ENCODE measurements at regions not wholly inside any gene's neighbourhood (a gene's known extent, or its start where the extent isn't known, plus 50 kb on each side); places are given as distances from the start of the nearest gene placed in this dataset.

DNA sequence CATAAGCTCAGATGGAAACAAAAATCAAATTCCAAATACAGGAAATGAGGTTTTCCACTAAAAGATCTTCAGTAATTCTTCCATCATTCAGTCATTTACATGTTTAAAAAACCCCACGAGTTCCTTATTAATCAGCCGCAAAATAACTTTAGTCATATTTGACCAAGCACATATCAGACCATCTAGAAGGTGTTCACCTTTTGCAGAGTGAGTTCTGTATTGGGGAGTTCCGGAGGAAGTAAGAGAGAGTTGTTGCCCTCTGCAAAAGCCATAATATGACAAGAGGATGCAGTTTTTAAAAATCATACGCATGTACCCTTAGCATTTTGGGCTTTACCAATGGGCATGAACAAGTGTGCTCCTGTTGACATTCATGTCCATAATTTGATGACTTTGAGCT, 61.6 kb downstream of the CCR1 start:
- no peak for DNase-seq (ENCODE audit: low spot score)

DNA sequence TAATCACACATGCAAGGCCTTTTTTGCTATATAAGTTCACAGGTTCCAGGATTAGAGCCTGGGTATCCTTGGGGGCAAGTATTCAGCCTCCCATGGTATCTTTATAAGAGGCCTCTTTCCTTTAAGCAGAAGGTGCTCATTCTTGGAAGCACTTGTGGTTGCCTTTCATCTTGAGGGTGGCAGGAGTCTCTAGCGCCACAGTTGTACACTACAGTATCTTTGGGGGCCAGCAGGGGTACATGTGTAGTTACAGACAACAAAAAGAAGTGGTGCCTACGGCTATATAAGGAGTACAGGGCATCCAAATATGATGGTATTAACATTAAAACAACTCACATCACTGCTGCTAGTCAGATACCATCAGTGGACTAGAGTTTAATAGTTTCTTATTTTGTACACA, 62.1 kb downstream of the CCR1 start:
- no peak for DNase-seq (ENCODE audit: low spot score)

DNA sequence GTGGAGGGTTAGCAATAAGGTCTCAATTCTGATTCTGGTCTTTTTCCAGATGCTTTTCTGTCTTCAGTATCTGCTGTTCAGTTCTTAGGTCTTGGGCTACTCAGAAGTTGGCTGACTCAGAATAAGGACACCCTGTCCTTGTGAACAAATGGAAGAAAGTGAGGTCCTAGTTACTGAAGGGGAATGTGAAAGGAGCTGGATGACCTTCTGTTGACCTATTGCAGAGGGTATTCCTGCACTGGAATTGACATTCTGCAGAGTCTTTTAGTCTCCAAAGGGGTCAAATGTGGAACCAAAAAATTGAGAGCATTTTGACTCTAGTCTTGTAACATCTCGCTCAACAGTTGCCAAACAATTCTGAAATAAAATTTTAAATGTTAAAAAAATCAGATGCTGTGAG, 63.0 kb downstream of the CCR1 start:
- no peak for DNase-seq (ENCODE audit: low spot score)

DNA sequence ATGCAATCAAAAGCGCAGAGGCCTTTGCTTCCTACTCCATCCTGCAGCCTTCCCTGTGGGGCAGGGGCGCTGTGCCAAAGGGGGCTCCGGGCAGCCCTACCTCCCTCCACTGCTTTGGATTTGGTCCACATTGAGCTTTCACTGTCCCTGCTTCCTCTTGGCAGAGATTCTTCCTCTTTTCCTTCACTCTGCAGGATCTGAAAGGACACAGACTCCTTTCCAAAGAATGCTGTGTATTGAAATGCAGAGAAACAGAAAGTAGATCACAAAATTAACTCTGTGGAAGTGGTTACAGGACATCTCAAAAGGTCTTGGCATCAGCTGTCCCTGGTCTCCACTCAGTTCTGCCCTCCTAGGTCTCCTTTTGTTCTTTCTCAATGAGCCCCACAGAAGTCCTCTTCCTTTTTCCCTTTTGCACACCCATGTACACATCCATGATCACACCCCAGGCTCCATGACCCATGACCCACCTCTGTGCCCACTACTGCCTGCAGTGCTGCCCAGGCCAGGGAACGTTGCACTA, 64.1 kb downstream of the CCR1 start:
- no peak for DNase-seq (ENCODE audit: low spot score)

DNA sequence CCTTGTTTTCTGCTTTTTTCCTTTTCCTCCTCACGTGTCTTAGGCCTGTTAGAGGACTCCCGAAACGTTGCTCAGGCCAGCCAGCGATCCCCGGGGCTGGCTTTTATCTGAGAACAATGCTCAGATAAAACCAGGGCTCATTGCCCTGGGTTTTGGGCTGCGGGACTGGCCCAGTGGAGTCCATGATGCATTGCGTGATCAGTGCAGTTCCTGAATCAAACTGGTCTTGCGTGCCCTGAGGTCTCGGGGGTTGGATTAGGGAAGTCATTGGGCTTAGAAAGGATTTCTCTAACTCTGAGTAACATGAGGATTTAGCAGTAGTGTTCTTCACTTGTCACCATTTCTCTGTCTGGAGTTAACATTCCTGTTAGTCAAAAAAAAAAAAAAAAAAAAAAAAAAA, 66.3 kb downstream of the CCR1 start:
- no peak for DNase-seq (ENCODE audit: low spot score)

DNA sequence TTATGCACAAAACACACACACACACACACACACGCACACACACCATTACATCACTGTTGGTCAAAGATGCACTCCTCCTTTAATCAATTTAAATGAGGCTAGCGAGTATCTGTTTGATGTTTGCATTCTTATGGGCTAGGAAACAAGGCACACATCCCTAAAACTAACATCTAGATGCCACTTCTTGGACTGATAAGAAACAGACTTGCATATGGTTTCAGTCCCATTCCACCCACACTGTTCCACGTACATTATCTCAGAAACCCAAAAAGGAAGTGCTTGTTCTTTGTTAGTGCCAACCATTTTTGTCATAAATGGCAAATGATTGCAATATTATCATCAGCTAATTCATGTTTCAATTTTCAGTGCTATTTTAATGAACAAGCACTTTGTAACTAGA, 69.5 kb downstream of the CCR1 start:
- no peak for DNase-seq (ENCODE audit: low spot score)

DNA sequence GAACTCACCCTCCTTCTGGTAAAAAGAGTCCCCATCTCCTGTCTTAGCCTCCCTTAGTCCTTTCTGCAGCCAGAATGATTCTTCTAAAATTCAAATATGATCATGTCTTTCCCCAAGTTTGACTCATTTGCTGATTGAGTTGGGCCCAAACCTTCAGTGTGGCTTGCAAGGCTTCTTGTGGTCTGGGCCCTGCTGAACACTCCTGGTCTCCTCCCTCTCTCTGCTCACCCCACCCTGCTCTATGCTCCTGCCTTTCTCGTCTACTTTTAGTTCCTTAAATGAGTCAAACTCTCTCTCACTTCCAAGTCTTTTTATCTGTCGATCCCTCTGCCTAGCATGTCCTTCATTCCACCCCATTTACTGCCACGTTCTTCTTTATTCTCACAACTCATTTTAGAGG, 72.6 kb downstream of the CCR1 start:
- DNase-seq (ENCODE audit: low spot score): no peak

DNA sequence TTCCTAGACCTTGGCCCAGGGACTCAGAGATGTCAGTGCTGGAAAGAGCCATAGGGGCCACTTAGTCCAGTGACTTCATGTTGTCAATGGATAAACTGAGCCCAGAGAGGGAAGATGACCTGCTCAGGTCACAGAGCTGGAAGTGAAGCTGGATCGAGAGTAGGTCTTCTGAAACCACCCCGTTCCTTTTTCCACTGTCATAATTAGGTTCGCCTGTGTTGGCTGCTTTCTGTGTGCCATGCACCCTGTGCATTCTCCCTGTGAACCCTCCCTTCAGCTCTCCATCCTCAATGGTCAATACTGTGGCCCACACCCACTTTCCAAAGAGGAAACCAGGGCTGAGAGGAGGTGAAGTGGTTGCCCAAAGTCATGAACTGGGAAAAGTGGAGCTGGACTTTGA, 74.8 kb downstream of the CCR1 start:
- no peak for DNase-seq (ENCODE audit: low spot score)

DNA sequence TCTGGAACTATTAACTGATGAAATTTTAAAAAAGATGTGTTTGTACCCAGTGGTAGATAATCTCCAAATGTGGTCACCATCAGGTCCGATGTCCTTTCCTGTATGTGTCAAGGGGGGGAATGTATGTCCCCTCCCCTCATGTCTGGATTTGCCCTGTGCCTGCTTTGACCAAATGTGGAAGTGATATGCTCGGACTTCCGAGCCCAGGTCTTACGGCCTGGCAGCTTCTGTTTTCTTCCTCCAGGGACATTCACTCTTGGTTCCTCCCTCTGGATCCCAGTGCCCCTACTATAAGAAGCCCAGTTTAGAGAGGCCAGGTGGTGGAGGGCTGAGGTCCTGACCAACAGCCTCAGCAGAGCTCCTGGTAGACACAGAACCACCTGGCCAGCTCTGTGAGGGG, 75.5 kb downstream of the CCR1 start:
- DNase-seq (ENCODE audit: low spot score): no peak

DNA sequence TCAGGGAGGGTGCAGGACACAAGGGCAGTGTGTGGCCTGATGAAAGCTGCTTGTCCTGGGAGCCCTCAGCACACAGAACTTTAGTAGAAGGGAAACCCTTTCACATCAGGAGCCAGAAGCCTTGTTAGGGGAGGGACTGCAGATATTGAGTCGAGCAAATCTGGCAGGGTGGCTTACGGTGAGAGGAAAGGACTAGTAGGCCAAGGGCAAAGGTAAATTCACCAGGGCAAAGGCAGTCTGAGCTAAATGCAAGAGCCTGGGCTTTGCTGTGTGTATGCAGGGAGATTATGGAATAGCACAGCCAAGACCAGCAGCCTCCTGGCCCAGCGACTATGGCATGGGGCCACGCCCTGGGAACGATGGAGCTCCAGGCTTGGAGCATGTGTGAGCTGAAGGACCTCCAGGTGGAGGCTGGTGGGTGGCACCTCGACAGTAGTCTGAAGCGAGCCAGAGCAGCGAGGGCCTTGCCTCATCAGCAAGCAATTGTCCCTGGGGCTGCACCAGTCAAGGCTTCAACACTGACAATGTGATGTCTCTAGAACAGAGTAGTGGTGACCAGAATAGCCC, 76.1 kb downstream of the CCR1 start:
- DNase-seq (ENCODE audit: low spot score): no peak

DNA sequence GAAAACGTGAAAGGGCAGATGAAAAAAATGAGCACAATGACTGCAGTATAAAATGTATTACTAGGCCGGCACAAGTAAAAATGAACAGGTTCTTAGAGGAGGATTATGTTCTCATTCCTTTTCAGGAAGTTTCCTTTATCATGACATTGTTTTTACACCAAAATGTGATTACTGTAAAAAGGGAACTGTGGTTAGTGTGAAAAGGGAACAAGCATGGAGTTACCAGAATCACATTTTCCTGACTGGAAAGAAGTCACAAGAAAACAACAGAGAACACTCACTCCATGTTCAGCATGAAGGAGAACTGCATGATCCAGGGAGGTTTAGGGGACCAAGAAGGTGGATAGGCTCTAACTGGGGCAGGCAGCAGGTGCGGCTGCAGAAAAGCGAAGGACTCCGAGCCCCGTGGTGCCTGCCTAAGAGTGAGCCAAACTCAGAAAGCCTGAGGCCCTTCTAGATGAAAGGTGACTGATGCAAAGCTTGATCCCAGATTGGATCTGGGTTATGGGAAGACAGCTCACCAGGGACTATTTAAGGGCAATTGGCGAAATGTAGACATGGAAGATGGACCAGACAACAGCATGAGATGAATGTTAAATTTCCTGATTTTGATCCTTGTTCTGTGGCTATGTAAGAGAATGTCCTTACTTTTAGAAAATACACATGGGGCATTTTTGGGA, 77.3 kb downstream of the CCR1 start:
- no peak for DNase-seq (ENCODE audit: low spot score)

DNA sequence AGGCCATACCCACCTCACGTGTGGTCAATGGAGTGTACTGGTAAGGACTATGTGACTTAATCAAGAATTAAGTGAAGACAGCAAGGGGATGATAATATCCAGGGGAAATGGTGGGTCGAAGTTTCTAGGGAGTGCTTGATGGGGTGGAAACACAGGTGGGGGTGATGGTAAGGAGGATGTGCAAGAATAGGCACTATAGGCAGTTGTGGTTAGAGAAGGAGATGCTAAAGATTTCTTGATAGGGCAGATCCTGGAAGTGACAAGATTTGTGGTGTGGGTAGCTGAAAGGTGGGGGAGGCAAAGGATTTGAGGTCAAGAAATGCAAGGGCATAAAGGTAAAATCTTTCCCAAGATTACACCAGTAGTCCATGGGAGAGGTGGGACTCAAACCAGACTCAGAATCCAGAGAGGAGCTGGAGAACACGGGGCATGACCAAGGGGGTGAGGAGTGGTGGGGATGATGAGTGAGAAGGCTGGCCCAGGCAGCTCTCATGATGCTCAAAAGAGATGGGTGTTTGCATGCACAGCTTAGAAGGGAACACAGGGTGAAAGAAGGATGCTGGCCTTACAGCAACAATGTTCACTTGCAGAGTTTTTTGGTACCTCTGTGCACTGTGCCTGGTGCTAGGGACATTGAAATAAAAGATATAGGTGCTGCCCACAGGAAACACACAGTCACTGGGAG, 78.4 kb downstream of the CCR1 start:
- DNase-seq (ENCODE audit: low spot score): no peak

DNA sequence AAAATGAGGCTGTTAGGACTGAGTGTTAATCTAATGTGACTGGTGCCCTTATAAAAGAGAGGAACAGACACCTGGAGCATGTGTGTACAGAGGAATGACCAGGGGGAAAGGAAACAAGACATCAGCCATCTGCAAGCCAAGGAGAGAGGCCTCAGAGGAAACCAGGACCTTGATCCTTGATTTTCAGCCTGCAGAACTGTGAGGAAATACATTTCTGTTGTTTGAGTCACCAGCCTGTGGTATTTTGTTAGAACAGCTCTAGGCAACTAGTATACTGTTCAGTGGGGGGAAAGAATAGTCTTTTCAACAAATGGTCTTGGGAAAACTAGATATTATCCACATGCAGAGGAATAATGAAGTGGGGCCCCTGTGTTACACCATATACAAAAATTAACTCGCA, 80.6 kb downstream of the CCR1 start:
- DNase-seq (ENCODE audit: low spot score): peak; percentile 79

DNA sequence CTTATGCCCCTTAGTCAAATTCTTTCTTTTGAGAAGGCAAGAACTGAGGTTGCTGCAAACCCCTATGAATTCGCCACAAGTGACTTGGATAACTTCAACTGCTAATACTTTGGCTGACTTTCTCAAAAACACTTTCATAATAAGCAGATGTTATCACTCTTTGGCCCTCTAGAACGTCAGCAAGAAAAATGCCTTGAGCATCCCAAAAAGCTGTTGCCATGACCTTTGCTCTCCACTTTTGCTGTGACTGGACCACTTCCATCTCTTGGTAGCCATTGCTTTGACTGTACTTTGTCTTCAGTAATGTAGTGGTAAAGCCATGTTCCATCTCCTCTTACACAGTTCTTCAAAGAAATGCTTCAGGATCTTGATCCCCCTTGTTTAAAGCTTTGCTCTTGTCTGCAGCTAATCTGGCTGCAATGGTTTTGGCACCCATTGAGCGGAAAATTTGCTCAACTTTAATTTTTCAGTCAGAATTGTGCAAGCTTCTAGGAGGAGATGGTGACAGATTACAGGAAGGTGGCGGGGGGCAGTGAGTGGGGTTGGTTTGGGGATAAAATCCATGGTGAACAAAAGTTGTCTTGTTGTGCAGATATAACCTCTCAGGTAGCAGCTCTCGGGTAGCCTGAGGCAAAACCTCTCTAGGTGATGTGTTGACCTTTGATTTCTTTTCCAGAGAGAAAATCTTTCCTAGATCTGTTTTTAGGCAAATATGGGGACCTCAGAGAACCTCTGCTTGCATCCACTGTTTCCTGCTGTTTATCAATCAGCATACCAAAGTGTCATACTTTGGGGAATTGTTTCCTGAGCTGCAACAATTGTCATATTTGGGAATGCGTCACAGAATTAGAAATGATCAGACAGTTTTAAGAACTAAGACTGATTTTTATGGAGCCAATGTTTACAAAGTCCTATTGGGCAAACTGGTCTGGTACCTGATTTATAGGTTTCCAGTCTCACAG, 83.6 kb downstream of the CCR1 start:
- no peak for DNase-seq (ENCODE audit: low spot score)

DNA sequence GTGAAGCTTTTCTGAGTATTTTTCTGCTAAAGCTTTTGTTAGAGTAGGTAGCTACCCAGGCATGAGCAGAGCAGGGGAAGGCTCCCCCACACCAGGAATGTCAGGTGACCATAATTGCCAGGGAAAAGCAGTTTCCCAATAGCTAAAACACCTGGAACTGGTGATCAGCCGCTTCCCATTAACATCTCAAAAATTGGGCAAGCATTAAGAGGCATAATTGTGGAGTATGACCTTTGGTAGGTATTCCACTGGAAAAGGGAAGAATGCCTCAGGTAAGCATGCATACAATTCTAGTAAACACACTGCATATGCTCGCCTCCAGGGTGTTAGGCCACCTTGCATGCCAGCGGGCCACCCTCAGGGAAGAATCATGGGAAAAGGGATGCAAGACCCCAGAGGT, 84.5 kb downstream of the CCR1 start:
- no peak for DNase-seq (ENCODE audit: low spot score)

DNA sequence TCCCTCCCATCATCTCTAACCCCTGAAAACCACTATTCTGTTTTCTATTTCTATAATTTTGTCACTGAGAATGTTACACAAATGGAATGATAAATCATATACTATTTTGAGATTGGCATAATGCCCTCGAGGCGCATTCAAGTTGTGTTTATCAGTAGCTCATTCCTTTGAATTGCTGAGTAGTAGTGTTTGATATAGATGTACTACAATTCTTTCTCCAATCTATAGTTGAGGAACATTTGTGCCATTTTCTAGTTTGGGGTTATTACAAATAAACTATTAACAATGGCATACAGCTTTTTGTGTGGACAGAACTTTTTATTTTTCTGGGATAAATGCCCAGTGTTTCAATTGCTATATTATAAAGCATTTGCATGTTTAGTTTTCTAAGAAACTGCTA, 86.0 kb downstream of the CCR1 start:
- DNase-seq (ENCODE audit: low spot score): no peak

DNA sequence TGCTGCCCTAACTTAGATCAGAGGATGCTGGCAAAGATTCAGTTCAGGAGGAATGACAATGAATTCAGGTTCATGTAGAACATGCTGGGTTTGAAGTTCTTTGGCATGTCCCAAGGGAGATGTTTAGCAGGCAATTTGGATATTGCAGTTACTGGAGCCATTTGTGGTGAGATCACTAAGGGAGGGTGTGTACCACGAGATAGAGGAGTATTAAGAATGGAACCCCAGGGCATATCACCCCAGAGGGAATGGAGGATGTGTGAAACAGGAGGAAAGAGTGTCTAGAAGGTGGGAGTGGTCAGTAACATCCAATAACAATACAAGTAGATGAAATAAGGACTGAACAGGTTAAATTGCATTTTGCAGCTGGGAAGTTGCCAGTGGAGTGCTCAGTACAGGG, 87.1 kb downstream of the CCR1 start:
- no peak for DNase-seq (ENCODE audit: low spot score)

DNA sequence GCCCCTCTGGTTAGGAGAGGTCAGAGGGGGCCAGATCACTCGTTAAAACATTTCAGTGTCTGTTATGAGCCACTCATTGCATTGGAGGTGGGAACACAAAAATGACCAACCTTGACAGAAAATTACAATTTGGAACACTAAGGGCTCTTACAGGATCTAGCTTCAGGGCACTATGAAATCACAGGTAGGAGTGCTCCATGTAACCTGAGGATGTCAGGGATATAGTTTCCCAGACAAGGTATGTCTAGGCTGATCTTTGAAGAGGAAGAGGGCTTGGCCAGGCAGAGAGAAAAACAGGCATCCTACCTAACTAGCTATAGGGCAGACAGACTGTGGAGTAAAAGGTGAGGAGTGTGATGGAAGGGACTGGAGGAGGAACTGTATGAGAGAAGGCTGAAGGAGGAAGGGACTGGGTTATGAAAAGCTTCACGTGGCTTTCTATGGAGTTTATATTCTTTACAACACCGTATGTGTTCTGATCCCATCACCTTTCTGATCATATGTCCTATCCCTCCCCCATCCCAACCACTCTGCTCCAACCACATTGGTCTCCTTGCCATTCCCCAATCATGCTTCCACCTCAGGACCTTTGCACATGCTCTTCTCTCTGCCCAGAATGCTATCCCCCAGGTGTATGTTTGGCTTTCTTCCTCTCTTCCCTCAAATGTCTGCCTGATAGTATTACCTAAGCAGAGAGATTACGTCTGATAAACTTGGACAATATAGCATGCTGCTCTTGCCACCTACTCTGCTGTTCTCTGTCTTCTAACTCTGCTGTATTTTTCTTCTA, 88.2 kb downstream of the CCR1 start:
- DNase-seq (ENCODE audit: low spot score): no peak

DNA sequence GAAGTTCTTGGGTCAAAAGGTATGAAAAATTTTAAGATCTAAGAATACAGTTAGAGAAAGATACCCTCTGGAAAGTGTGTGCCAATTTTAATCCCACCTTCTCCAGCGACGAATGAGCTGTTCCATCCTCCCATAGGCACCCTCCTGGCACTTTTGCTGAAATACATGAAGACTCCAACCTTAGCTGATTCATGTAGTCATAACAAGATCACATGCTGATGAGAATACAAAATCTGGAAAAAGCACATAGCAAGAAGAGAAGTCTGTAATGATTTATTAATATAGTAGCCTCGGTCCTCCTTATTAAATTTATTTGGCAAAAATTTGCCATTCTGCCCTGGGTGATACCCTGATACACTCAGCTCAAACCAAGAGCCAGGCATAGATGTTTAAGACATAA, 88.9 kb downstream of the CCR1 start:
- no peak for DNase-seq (ENCODE audit: low spot score)

DNA sequence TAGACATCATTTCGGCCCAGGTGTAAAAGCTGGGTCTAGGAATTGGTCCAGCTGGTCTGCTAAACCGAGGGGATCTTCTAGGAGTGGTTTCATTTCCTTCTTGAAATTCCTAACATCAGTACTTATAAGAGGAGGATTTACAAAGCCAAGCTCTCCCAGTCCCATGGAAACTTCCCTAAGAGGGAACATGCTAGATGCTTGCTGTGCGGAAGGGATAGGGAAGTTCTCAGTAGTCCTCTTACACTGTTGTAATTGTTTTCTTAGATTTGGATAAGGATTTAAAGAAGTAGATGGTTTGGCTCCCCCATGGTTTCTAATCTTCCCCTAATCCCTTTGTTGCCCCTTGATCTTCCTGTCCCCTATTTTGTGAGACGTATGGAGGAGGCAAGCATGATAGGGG, 89.7 kb upstream of the XCR1 start:
- DNase-seq (ENCODE audit: low spot score): no peak

DNA sequence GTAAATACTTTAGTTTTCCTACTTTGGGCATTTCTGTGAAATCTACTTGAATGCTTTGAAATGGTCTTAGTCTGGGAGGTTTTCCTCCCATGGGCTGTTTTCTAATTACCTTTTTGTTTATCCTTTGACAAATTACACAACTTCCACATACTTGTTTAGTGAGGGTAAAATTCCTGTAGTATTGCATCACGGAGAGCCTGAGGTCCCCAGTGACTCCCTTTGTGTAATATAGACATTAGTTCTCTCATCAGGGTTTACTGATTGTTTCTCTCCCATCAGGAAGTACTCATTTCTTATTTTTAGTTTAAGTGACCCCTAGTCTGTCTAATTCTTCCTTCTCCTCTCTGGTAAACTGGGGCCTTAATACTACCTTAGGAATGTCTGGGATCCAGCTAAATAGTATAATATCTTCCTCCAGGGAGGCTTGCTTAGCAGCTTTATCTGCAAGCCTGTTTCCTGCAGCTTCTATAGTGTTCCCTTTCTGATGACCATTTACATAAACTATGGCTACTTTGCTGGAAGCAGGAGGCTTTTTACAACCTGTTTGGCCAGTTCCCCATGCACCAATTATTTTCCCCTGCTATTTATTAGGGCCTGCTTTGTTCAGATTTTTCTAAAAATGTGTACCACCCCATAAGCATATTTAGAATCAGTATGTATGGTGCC, 87.2 kb upstream of the XCR1 start:
- peak; percentile 60 for DNase-seq (ENCODE audit: low spot score)

All from AG08395 (cell line).